ENCODE measurements at regions not wholly inside any gene's neighbourhood (a gene's known extent, or its start where the extent isn't known, plus 50 kb on each side); places are given as distances from the start of the nearest gene placed in this dataset.
"Not testable (repeated sequence)": the region's sequence is repeated elsewhere in the genome, so short reads cannot be mapped to it uniquely, and the experiment has no call there.

GRCh38 chr4:45229206-45229605 is 502.9 kb upstream of the GNPDA2 start:
- TF ChIP-seq EP300 (IDR thresholded peaks at IDR 0.05; ENCODE audit: low read depth): no peak
- TF ChIP-seq CTCF (IDR thresholded peaks at IDR 0.05): no peak
- no peak for TF ChIP-seq POLR2A (IDR thresholded peaks at IDR 0.05)
- TF ChIP-seq POLR2AphosphoS5 (IDR thresholded peaks at IDR 0.05): no peak
- Histone ChIP-seq H3K4me3 (no peak overlapping the region), H3K9me3 (peaks cover 0 to 4% of the 10 kb centered on the region in 2 donors), H3K27me3 (no peaks in the 10 kb centered on the region), H3K36me3 (no peaks in the 10 kb centered on the region), H3K4me1 (no peaks in the 10 kb centered on the region), H3K27ac (no peak overlapping the region)
- intact Hi-C loops (cut with DNase I; ENCODE audit: low total_unique reads) (no loop called here), in situ Hi-C loops (cut with MboI; ENCODE audit: low pct_ligation_motif_present in 1 of 4, low pct_unique_long_range_greater_than_20kb in 1 of 4, low sequenced_read_pairs in 3 of 4) (no loop called here)
- WGBS, 2 donors (ENCODE audit: low coverage in 1 of 2): 53 to 74% methylated on average over 1 of the region's 1 CpG
- no peak for DNase-seq

- no peaks in the 10 kb centered on the region for H3K9me3 ChIP-seq
- no peak overlapping the region for H3K27ac ChIP-seq
- no peaks in the 10 kb centered on the region for H3K4me1 ChIP-seq
- no peak for DNase-seq
- H3K36me3 ChIP-seq: no peaks in the 10 kb centered on the region
- no peak for TF ChIP-seq POLR2AphosphoS5 (IDR thresholded peaks at IDR 0.05)
- TF ChIP-seq CTCF (IDR thresholded peaks at IDR 0.05): no peak
- no peak for TF ChIP-seq EP300 (IDR thresholded peaks at IDR 0.05; ENCODE audit: low read depth)
- no peak for TF ChIP-seq POLR2A (IDR thresholded peaks at IDR 0.05)
- H3K27me3 ChIP-seq: no peaks in the 10 kb centered on the region
- intact Hi-C loops (cut with DNase I; ENCODE audit: low total_unique reads) (no loop called here), in situ Hi-C loops (cut with MboI; ENCODE audit: low pct_ligation_motif_present in 1 of 4, low pct_unique_long_range_greater_than_20kb in 1 of 4, low sequenced_read_pairs in 3 of 4) (no loop called here)
- H3K4me3 ChIP-seq: no peak overlapping the region
Observed at GRCh38 chr4:45215976-45216542, 489.7 kb upstream of the GNPDA2 start.

- WGBS, 2 donors (ENCODE audit: low coverage in 1 of 2): 94% methylated on average over 14 of the region's 21 CpGs; no CpG with 5 or more reads in 1 of the 2 donors
- H3K4me3 ChIP-seq; H3K4me1 ChIP-seq; in situ Hi-C loops (cut with MboI; ENCODE audit: low pct_ligation_motif_present in 1 of 4, low pct_unique_long_range_greater_than_20kb in 1 of 4, low sequenced_read_pairs in 3 of 4); H3K27me3 ChIP-seq; H3K27ac ChIP-seq; intact Hi-C loops (cut with DNase I; ENCODE audit: low total_unique reads); DNase-seq; H3K36me3 ChIP-seq; H3K9me3 ChIP-seq: not testable (repeated sequence)
Observed at GRCh38 chr4:45208476-45208875, 482.1 kb upstream of the GNPDA2 start.

GRCh38 chr4:45207864-45208331 is 481.5 kb upstream of the GNPDA2 start:
- DNase-seq; H3K27ac ChIP-seq; H3K4me1 ChIP-seq; H3K4me3 ChIP-seq; H3K36me3 ChIP-seq; intact Hi-C loops (cut with DNase I; ENCODE audit: low total_unique reads); in situ Hi-C loops (cut with MboI; ENCODE audit: low pct_ligation_motif_present in 1 of 4, low pct_unique_long_range_greater_than_20kb in 1 of 4, low sequenced_read_pairs in 3 of 4); H3K27me3 ChIP-seq; H3K9me3 ChIP-seq: not testable (repeated sequence)
- 97% methylated on average over 22 of the region's 27 CpGs; no CpG with 5 or more reads in 1 of the 2 donors for WGBS, 2 donors (ENCODE audit: low coverage in 1 of 2)

GRCh38 chr4:45207241-45207863 is 481.0 kb upstream of the GNPDA2 start:
- H3K27ac ChIP-seq; H3K36me3 ChIP-seq; in situ Hi-C loops (cut with MboI; ENCODE audit: low pct_ligation_motif_present in 1 of 4, low pct_unique_long_range_greater_than_20kb in 1 of 4, low sequenced_read_pairs in 3 of 4); H3K27me3 ChIP-seq; H3K4me1 ChIP-seq; intact Hi-C loops (cut with DNase I; ENCODE audit: low total_unique reads); DNase-seq; H3K9me3 ChIP-seq; H3K4me3 ChIP-seq: not testable (repeated sequence)
- WGBS, 2 donors (ENCODE audit: low coverage in 1 of 2): 91% methylated on average over 22 of the region's 30 CpGs; no CpG with 5 or more reads in 1 of the 2 donors

- H3K27ac ChIP-seq: no peak overlapping the region
- in situ Hi-C loops (cut with MboI; ENCODE audit: low pct_ligation_motif_present in 1 of 4, low pct_unique_long_range_greater_than_20kb in 1 of 4, low sequenced_read_pairs in 3 of 4) (no loop called here), intact Hi-C loops (cut with DNase I; ENCODE audit: low total_unique reads) (no loop called here)
- no peaks in the 10 kb centered on the region for H3K4me1 ChIP-seq
- H3K36me3 ChIP-seq: no peaks in the 10 kb centered on the region
- H3K27me3 ChIP-seq: no peaks in the 10 kb centered on the region
- no peaks in the 10 kb centered on the region for H3K9me3 ChIP-seq
- no peak for DNase-seq
- H3K4me3 ChIP-seq: no peak overlapping the region
- 78 to 86% methylated on average over 1 of the region's 1 CpG for WGBS, 2 donors (ENCODE audit: low coverage in 1 of 2)
- TF ChIP-seq CTCF (IDR thresholded peaks at IDR 0.05) (no peak), POLR2AphosphoS5 (IDR thresholded peaks at IDR 0.05) (no peak), POLR2A (IDR thresholded peaks at IDR 0.05) (no peak), EP300 (IDR thresholded peaks at IDR 0.05; ENCODE audit: low read depth) (no peak)
Observed at GRCh38 chr4:45199736-45200135, 473.4 kb upstream of the GNPDA2 start.
